OCI-LY7 (cell line): ENCODE measurements at regions not wholly inside any gene's neighbourhood (a gene's known extent, or its start where the extent isn't known, plus 50 kb on each side); places are given as distances from the start of the nearest gene placed in this dataset.
"Not testable (repeated sequence)": the region's sequence is repeated elsewhere in the genome, so short reads cannot be mapped to it uniquely, and the experiment has no call there.

ENCODE experiments used
- BruUV-seq: library from RNA; stranded (reverse); fragments of 400-500 nt; replicated peaks from 2 replicates; lab custom pipeline; 2021; lab: Mats Ljungman, UMichigan
- CTCF ChIA-PET: fragments of 300-600 bp; sonication (Branson Sonifier 250); formaldehyde crosslinking; loops from one replicate; lab custom pipeline; 2022; ENCODE audit warnings: antibody characterized with exemption; ENCODE audit not compliant: unreplicated experiment; lab: Charles Lee
- POLR2A ChIA-PET: fragments of 300-600 bp; sonication (Branson Sonifier 250); formaldehyde crosslinking; loops from one replicate; lab custom pipeline; 2022; ENCODE audit warnings: antibody characterized with exemption; lab: Charles Lee
- DNase-seq: peaks from one replicate; pipeline ENCODE4 v3.0.0-alpha.2; 2015; ENCODE audit warnings: low spot score
- H2AFZ ChIP-seq: fragments of 200-600 bp; sonication (generic), shearing (Covaris generic); 2 replicates; pipeline ENCODE4 v1.6.1; 2014; ENCODE audit warnings: mild to moderate bottlenecking, antibody characterized with exemption, low read length, moderate library complexity
- H3K27ac ChIP-seq: fragments of 200-600 bp; sonication (generic); 2 replicates; pipeline ENCODE4 v1.5.1; 2014; ENCODE audit warnings: mixed run types, low read depth, mild to moderate bottlenecking, moderate library complexity, low read length, inconsistent platforms; ENCODE audit not compliant: poor library complexity, severe bottlenecking
- H3K36me3 ChIP-seq: fragments of 200-600 bp; sonication (generic); 2 replicates; pipeline ENCODE4 v1.6.1; 2014; ENCODE audit warnings: mild to moderate bottlenecking, antibody characterized with exemption, low read length, moderate library complexity, mixed read lengths; ENCODE audit not compliant: insufficient read depth
- H3K4me1 ChIP-seq: fragments of 200-600 bp; sonication (generic); 2 replicates; pipeline ENCODE4 v1.5.1; 2014; ENCODE audit warnings: mild to moderate bottlenecking, low read length; ENCODE audit not compliant: insufficient read depth, poor library complexity, severe bottlenecking
- H3K4me2 ChIP-seq: fragments of 200-600 bp; sonication (generic); 2 replicates; pipeline ENCODE4 v1.6.1; 2014; ENCODE audit warnings: mild to moderate bottlenecking, low read length
- H3K4me3 ChIP-seq: fragments of 200-600 bp; sonication (generic); 2 replicates; pipeline ENCODE4 v1.5.1; 2014; ENCODE audit warnings: mild to moderate bottlenecking, low read depth, low read length; ENCODE audit not compliant: poor library complexity, severe bottlenecking
- H3K79me2 ChIP-seq: fragments of 200-600 bp; sonication (generic); 2 replicates; pipeline ENCODE4 v1.6.1; 2016; ENCODE audit warnings: low read depth, mild to moderate bottlenecking, low read length, moderate library complexity, mixed read lengths; ENCODE audit not compliant: insufficient read depth
- H3K9me2 ChIP-seq: fragments of 200-600 bp; sonication (generic); 2 replicates; pipeline ENCODE4 v1.6.1; 2016; ENCODE audit warnings: mild to moderate bottlenecking, low read length, mixed read lengths; ENCODE audit not compliant: insufficient read depth
- H3K9me3 ChIP-seq: fragments of 200-600 bp; sonication (generic); 2 replicates; pipeline ENCODE4 v1.6.1; 2014; ENCODE audit warnings: mild to moderate bottlenecking, mixed run types, low read length, mixed read lengths
- H4K20me1 ChIP-seq: fragments of 200-600 bp; sonication (generic); 2 replicates; pipeline ENCODE4 v1.6.1; 2014; ENCODE audit warnings: mild to moderate bottlenecking, antibody characterized with exemption, low read length, moderate library complexity, mixed read lengths; ENCODE audit not compliant: insufficient read depth
- EZH2phosphoT487 ChIP-seq: fragments of 200-600 bp; sonication (generic); IDR thresholded peaks from 2 replicates; pipeline ENCODE4 v1.6.1; 2018; ENCODE audit warnings: low read depth, borderline replicate concordance, mild to moderate bottlenecking, mixed run types, antibody characterized with exemption, low read length, moderate library complexity, mixed read lengths
- intact Hi-C: fragments of 100-400 bp; cut with micrococcal nuclease; formaldehyde crosslinking; loops from one replicate; pipeline ENCODE4 v1.10.0; 2022; ENCODE audit not compliant: unreplicated experiment
- TF ChIP-seq, protein P1 (sequence below): fragments of 200-600 bp; sonication (generic); conservative IDR thresholded peaks from 2 replicates; pipeline ENCODE4 v1.5.1; 2014; ENCODE audit warnings: mild to moderate bottlenecking, antibody characterized with exemption, low read length, moderate library complexity, mixed read lengths

DNA sequence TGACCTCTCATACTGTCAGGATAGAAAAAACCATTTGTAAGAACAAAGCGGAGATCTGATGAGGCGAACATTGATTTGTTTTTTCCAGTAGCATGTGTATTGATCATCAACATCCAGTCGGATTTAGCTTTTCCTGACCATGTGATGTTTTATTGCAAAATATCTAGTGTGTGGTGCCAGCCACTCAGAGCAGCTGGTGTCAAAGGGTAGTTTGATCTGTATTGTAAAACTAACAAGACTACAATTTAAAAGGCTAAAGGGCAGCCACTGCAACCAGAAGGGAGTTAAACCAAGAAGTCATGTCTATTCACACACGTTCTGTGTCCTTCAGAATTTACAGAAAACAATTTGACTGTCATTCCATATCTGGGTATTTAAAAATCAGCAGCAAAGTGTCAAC lies 719.0 kb upstream of the FRG1 start:
- Histone ChIP-seq H3K9me3 (no peaks in the 10 kb centered on the region), H3K4me3 (no peak overlapping the region), H3K9me2 (no peaks in the 10 kb centered on the region), H3K4me2 (no peak overlapping the region), H2AFZ (no peak overlapping the region), H3K27ac (no peak overlapping the region), H3K36me3 (no peaks in the 10 kb centered on the region), H4K20me1 (no peaks in the 10 kb centered on the region), H3K79me2 (no peaks in the 10 kb centered on the region), H3K4me1 (no peaks in the 10 kb centered on the region)
- CTCF ChIA-PET, result no interaction called here
- intact Hi-C loops, result no loop called here
- TF ChIP-seq, protein P1, sequence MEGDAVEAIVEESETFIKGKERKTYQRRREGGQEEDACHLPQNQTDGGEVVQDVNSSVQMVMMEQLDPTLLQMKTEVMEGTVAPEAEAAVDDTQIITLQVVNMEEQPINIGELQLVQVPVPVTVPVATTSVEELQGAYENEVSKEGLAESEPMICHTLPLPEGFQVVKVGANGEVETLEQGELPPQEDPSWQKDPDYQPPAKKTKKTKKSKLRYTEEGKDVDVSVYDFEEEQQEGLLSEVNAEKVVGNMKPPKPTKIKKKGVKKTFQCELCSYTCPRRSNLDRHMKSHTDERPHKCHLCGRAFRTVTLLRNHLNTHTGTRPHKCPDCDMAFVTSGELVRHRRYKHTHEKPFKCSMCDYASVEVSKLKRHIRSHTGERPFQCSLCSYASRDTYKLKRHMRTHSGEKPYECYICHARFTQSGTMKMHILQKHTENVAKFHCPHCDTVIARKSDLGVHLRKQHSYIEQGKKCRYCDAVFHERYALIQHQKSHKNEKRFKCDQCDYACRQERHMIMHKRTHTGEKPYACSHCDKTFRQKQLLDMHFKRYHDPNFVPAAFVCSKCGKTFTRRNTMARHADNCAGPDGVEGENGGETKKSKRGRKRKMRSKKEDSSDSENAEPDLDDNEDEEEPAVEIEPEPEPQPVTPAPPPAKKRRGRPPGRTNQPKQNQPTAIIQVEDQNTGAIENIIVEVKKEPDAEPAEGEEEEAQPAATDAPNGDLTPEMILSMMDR, result no peak
- no peak for TF ChIP-seq EZH2phosphoT487
- BruUV-seq, result no TSS peak
- POLR2A ChIA-PET, result interaction anchor here (0.6 kb wide), 1 partner anchor 1205 kb away, joined by 6 read pairs; no protein-coding TSS in a partner anchor
- no peak for DNase-seq

DNA sequence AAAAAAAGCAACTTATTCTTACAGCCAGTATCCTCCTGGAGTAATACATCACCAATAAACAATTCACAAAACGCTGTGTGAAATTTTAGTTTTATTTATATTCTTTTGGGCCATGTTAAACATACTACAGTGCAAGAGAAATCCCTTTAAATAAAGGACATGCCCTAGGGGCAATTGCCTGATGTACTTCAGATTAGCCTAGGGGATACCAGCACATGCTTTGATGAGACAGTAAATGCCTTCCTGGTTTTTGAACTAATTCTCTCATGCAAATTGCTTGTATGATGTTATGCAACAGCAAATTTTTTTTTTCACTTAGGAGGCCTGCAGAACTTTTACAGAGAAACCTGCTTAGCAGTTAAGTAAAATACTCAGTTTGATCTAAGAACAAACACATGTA lies 711.9 kb upstream of the FRG1 start:
- BruUV-seq, result no TSS peak
- intact Hi-C loops, result no loop called here
- H4K20me1 ChIP-seq, result no peaks in the 10 kb centered on the region
- POLR2A ChIA-PET, result no interaction called here
- CTCF ChIA-PET, result no interaction called here
- no peaks in the 10 kb centered on the region for H3K9me2 ChIP-seq
- no peaks in the 10 kb centered on the region for H3K9me3 ChIP-seq
- H3K4me3 ChIP-seq, result no peak overlapping the region
- no peak for DNase-seq
- no peaks in the 10 kb centered on the region for H3K4me1 ChIP-seq
- H2AFZ ChIP-seq, result no peak overlapping the region
- H3K27ac ChIP-seq, result no peak overlapping the region
- TF ChIP-seq EZH2phosphoT487, result no peak
- TF ChIP-seq, protein P1, result no peak
- H3K79me2 ChIP-seq, result no peaks in the 10 kb centered on the region
- H3K4me2 ChIP-seq, result no peak overlapping the region
- H3K36me3 ChIP-seq, result no peaks in the 10 kb centered on the region

DNA sequence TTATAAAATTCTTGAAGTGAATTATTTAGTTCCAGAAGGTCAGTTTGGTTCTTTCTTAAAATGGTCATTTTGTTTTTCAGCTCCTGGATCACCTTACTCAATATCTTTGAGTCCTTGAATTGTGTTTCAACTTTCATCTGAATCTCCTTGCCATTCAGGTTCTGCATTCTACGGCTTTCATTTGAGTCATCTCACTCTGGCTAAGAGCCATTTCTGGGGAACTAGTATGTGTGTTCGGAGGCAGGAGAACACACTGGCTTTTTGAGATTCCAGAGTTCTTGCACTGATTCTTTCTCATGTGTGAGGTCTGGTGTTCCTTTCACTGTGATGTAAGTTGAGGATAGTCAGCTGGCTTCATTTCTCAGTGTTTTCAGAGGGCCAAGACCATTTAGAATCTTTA lies 708.4 kb upstream of the FRG1 start:
- no peak for DNase-seq
- H3K4me1 ChIP-seq, result no peaks in the 10 kb centered on the region
- no peak for TF ChIP-seq EZH2phosphoT487
- TF ChIP-seq, protein P1, result no peak
- no peaks in the 10 kb centered on the region for H3K36me3 ChIP-seq
- H3K79me2 ChIP-seq, result no peaks in the 10 kb centered on the region
- POLR2A ChIA-PET, result no interaction called here
- H3K4me3 ChIP-seq, result no peak overlapping the region
- intact Hi-C loops, result no loop called here
- no peaks in the 10 kb centered on the region for H3K9me3 ChIP-seq
- H3K4me2 ChIP-seq, result no peak overlapping the region
- no TSS peak for BruUV-seq
- no peaks in the 10 kb centered on the region for H4K20me1 ChIP-seq
- H3K9me2 ChIP-seq, result no peaks in the 10 kb centered on the region
- H3K27ac ChIP-seq, result no peak overlapping the region
- CTCF ChIA-PET, result no interaction called here
- no peak overlapping the region for H2AFZ ChIP-seq

DNA sequence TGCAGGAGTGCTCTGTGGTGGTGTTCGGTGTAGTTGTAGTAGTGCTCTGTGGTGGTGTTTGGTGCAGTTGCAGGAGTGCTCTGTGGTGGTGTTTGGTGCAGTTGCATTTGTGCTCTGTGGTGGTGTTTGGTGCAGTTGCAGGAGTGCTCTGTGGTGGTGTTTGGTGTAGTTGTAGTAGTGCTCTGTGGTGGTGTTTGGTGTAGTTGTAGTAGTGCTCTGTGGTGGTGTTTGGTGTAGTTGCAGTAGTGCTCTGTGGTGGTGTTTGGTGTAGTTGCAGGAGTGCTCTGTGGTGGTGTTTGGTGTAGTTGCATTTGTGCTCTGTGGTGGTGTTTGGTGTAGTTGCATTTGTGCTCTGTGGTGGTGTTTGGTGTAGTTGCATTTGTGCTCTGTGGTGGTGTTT lies 706.9 kb upstream of the FRG1 start:
- DNase-seq, BruUV-seq, POLR2A ChIA-PET, H3K4me2 ChIP-seq, H4K20me1 ChIP-seq, H3K9me2 ChIP-seq, H2AFZ ChIP-seq, H3K79me2 ChIP-seq, H3K4me3 ChIP-seq, H3K36me3 ChIP-seq, CTCF ChIA-PET, H3K27ac ChIP-seq, H3K9me3 ChIP-seq, intact Hi-C loops, H3K4me1 ChIP-seq: not testable (repeated sequence)
